ENCODE measurements at regions not wholly inside any gene's neighbourhood (a gene's known extent, or its start where the extent isn't known, plus 50 kb on each side); places are given as distances from the start of the nearest gene placed in this dataset.
"Not testable (repeated sequence)": the region's sequence is repeated elsewhere in the genome, so short reads cannot be mapped to it uniquely, and the experiment has no call there.

GRCh38 chr6:115514656-115515055, 546.0 kb downstream of the FRK start:
- H3K27me3 Mint-ChIP-seq (ENCODE audit: low read depth), result no peaks in the 10 kb centered on the region
- H3K9me3 Mint-ChIP-seq, result peaks cover 3% of the 10 kb centered on the region
- H3K4me3 Mint-ChIP-seq, result no peak overlapping the region
- no peak overlapping the region for H3K27ac Mint-ChIP-seq (ENCODE audit: unreplicated experiment)
- DNase-seq (ENCODE audit: low read depth, low spot score), result no peak
- H3K36me3 Mint-ChIP-seq (ENCODE audit: low read depth), result no peaks in the 10 kb centered on the region
- no peaks in the 10 kb centered on the region for H3K4me1 Mint-ChIP-seq
- TF ChIP-seq CTCF (conservative IDR thresholded peaks at IDR 0.05), result no peak

- DNase-seq (ENCODE audit: low read depth, low spot score), result no peak
- no peak for TF ChIP-seq CTCF (conservative IDR thresholded peaks at IDR 0.05)
- Mint-ChIP-seq H3K27ac (ENCODE audit: unreplicated experiment) (no peak overlapping the region), H3K36me3 (ENCODE audit: low read depth) (no peaks in the 10 kb centered on the region), H3K9me3 (peaks cover 3% of the 10 kb centered on the region), H3K4me1 (no peaks in the 10 kb centered on the region), H3K4me3 (no peak overlapping the region), H3K27me3 (ENCODE audit: low read depth) (no peaks in the 10 kb centered on the region)
Observed at GRCh38 chr6:115512923-115513322, 547.8 kb downstream of the FRK start.

- Mint-ChIP-seq H3K36me3 (ENCODE audit: low read depth) (no peaks in the 10 kb centered on the region), H3K9me3 (no peaks in the 10 kb centered on the region), H3K4me1 (no peaks in the 10 kb centered on the region), H3K27ac (ENCODE audit: unreplicated experiment) (no peak overlapping the region), H3K4me3 (no peak overlapping the region), H3K27me3 (ENCODE audit: low read depth) (no peaks in the 10 kb centered on the region)
- no peak for DNase-seq (ENCODE audit: low read depth, low spot score)
- no peak for TF ChIP-seq CTCF (conservative IDR thresholded peaks at IDR 0.05)
Observed at GRCh38 chr6:115511771-115512170, 548.9 kb downstream of the FRK start.

- H3K36me3 Mint-ChIP-seq (ENCODE audit: low read depth); H3K27me3 Mint-ChIP-seq (ENCODE audit: low read depth); H3K4me3 Mint-ChIP-seq: not testable (repeated sequence)
Observed at GRCh38 chr6:115502432-115502831, 558.3 kb downstream of the FRK start.

GRCh38 chr6:115495184-115495583, 565.5 kb downstream of the FRK start:
- no peaks in the 10 kb centered on the region for H3K36me3 Mint-ChIP-seq (ENCODE audit: low read depth)
- no peak for DNase-seq (ENCODE audit: low read depth, low spot score)
- no peaks in the 10 kb centered on the region for H3K27me3 Mint-ChIP-seq (ENCODE audit: low read depth)
- no peaks in the 10 kb centered on the region for H3K4me1 Mint-ChIP-seq
- H3K4me3 Mint-ChIP-seq, result no peak overlapping the region
- H3K9me3 Mint-ChIP-seq, result peaks cover 13% of the 10 kb centered on the region
- H3K27ac Mint-ChIP-seq (ENCODE audit: unreplicated experiment), result no peak overlapping the region
- TF ChIP-seq CTCF (conservative IDR thresholded peaks at IDR 0.05), result no peak

More at GRCh38 chr6:115502432-115502831, 558.3 kb downstream of the FRK start:
- H3K4me1 Mint-ChIP-seq; DNase-seq (ENCODE audit: low read depth, low spot score); H3K9me3 Mint-ChIP-seq; H3K27ac Mint-ChIP-seq (ENCODE audit: unreplicated experiment): not testable (repeated sequence)

- DNase-seq (ENCODE audit: low read depth, low spot score), result no peak
- Mint-ChIP-seq H3K27me3 (ENCODE audit: low read depth) (no peaks in the 10 kb centered on the region), H3K4me3 (no peak overlapping the region), H3K9me3 (peaks cover 2% of the 10 kb centered on the region), H3K4me1 (no peaks in the 10 kb centered on the region), H3K27ac (ENCODE audit: unreplicated experiment) (no peak overlapping the region), H3K36me3 (ENCODE audit: low read depth) (no peaks in the 10 kb centered on the region)
- TF ChIP-seq CTCF (conservative IDR thresholded peaks at IDR 0.05), result no peak
Observed at GRCh38 chr6:115487331-115487730, 573.4 kb downstream of the FRK start.

All from neural crest cell (in vitro differentiated cells).